Endothelial cell (in vitro differentiated cells): ENCODE measurements at regions not wholly inside any gene's neighbourhood (a gene's known extent, or its start where the extent isn't known, plus 50 kb on each side); places are given as distances from the start of the nearest gene placed in this dataset.

Experiments
- DNase-seq: peaks from one replicate; pipeline ENCODE4 v3.0.0; 2021; ENCODE audit warnings: low spot score
- H3K27ac Mint-ChIP-seq: one replicate; pipeline ENCODE4 v1.8.0; 2021; ENCODE audit warnings: mixed read lengths, inconsistent platforms; ENCODE audit not compliant: unreplicated experiment
- H3K27me3 Mint-ChIP-seq: one replicate; pipeline ENCODE4 v1.8.0; 2021; ENCODE audit warnings: mild to moderate bottlenecking, moderate library complexity, mixed read lengths, inconsistent platforms; ENCODE audit not compliant: unreplicated experiment
- H3K36me3 Mint-ChIP-seq: one replicate; pipeline ENCODE4 v1.8.0; 2021; ENCODE audit warnings: mild to moderate bottlenecking, low read depth, mixed read lengths, inconsistent platforms; ENCODE audit not compliant: unreplicated experiment
- H3K4me1 Mint-ChIP-seq: one replicate; pipeline ENCODE4 v1.8.0; 2021; ENCODE audit warnings: mild to moderate bottlenecking, mixed read lengths, inconsistent platforms; ENCODE audit not compliant: unreplicated experiment
- H3K4me3 Mint-ChIP-seq: one replicate; pipeline ENCODE4 v1.8.0; 2021; ENCODE audit warnings: mild to moderate bottlenecking, mixed read lengths, inconsistent platforms; ENCODE audit not compliant: unreplicated experiment
- H3K9me3 Mint-ChIP-seq: one replicate; pipeline ENCODE4 v1.8.0; 2021; ENCODE audit warnings: mixed read lengths, inconsistent platforms; ENCODE audit not compliant: unreplicated experiment
- TF ChIP-seq, protein P1 (sequence below): fragments of 200-600 bp; sonication (generic); IDR thresholded peaks from one replicate; pipeline ENCODE4 v1.5.0; 2021; ENCODE audit warnings: antibody characterized with exemption; ENCODE audit not compliant: unreplicated experiment

DNA sequence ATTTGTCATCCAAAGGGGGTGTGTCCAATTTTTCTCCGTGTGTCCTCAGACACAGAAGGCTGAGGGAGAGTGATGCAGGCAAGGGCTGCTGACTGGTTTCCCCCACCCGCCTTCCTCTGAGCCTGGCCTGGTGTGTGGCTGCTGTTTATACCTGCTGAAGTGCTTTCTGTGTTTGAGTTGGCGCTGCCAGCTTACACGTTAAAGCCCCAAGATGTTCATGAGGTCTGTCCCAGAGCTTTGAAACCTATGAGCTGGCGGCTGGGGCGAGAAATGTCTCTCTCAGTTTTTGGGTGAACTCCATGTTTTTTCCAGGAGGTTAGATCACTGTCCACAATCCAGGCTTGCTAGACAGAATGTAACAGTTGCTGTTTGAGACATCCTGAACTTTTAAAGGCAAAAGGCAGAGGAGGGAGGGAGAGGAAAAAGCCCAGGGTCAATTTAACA, 69.0 kb upstream of the CCN2 start:
- H3K36me3 Mint-ChIP-seq: no peaks in the 10 kb centered on the region
- no peaks in the 10 kb centered on the region for H3K9me3 Mint-ChIP-seq
- no peaks in the 10 kb centered on the region for H3K27me3 Mint-ChIP-seq
- no peak for DNase-seq
- no peaks in the 10 kb centered on the region for H3K4me1 Mint-ChIP-seq
- H3K4me3 Mint-ChIP-seq: no peak overlapping the region
- no peak overlapping the region for H3K27ac Mint-ChIP-seq
- TF ChIP-seq, protein P1, sequence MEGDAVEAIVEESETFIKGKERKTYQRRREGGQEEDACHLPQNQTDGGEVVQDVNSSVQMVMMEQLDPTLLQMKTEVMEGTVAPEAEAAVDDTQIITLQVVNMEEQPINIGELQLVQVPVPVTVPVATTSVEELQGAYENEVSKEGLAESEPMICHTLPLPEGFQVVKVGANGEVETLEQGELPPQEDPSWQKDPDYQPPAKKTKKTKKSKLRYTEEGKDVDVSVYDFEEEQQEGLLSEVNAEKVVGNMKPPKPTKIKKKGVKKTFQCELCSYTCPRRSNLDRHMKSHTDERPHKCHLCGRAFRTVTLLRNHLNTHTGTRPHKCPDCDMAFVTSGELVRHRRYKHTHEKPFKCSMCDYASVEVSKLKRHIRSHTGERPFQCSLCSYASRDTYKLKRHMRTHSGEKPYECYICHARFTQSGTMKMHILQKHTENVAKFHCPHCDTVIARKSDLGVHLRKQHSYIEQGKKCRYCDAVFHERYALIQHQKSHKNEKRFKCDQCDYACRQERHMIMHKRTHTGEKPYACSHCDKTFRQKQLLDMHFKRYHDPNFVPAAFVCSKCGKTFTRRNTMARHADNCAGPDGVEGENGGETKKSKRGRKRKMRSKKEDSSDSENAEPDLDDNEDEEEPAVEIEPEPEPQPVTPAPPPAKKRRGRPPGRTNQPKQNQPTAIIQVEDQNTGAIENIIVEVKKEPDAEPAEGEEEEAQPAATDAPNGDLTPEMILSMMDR: no peak

DNA sequence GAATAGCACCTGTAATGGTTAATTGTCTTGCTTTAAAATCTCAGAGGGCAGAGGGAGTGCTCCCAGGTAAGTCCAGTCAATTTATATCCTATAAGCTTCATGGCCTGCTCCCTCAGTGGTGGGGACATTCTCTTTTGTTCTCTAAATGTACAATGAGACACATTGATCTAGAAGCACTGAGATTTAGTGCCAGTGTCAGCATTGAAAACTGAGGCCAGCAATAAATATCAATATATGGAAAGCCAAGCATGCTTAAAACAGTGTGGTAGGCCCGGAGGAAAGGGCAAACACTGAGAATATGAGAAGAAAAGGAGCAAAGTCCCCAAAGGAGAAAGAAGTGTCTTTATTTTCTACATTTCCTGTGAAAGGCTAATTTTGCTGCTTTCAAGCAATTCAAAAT, 68.4 kb upstream of the CCN2 start:
- TF ChIP-seq, protein P1: no peak
- no peak for DNase-seq
- Mint-ChIP-seq H3K4me1 (no peaks in the 10 kb centered on the region), H3K27ac (no peak overlapping the region), H3K4me3 (no peak overlapping the region), H3K27me3 (no peaks in the 10 kb centered on the region), H3K36me3 (no peaks in the 10 kb centered on the region), H3K9me3 (no peaks in the 10 kb centered on the region)

DNA sequence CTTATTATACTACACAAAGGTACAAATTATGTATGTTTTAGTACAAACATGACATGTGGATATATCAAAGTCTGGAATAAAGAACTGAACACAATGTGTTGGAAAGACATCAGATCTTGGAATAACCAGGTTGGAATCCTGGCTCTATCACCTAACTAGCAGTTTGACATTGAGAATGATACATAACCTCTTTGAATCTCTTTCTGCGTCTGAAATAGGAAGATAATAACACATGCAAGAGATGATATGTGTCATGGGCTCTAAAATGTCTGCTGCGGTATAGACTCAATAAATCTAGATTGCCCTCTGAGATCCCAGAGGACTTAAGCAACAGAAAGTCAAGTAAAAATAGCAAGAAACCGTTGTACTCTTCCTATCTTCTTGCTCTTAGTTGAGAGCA, 66.8 kb upstream of the CCN2 start:
- H3K27me3 Mint-ChIP-seq: no peaks in the 10 kb centered on the region
- no peak overlapping the region for H3K4me3 Mint-ChIP-seq
- H3K27ac Mint-ChIP-seq: no peak overlapping the region
- H3K9me3 Mint-ChIP-seq: no peaks in the 10 kb centered on the region
- H3K4me1 Mint-ChIP-seq: no peaks in the 10 kb centered on the region
- TF ChIP-seq, protein P1: no peak
- DNase-seq: no peak
- no peaks in the 10 kb centered on the region for H3K36me3 Mint-ChIP-seq

DNA sequence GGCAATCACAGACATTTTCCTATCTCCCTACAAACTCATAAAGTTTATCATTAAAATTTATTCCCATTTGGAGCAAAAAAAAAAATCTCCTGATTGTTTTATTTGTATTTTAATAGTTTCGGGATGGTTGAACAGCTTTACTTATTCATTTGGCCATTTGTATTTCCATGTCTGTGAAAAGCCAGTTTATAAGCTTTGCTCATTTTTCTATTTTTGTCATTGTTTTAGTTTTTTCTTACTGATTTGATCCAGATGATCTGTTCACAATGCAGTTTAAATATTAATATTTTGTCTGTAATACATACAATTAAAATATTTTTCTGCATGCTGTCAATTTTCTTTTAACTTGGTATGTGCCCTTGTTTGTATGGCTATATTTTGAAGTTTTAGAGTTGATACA, 65.2 kb upstream of the CCN2 start:
- no peaks in the 10 kb centered on the region for H3K9me3 Mint-ChIP-seq
- H3K4me1 Mint-ChIP-seq: no peaks in the 10 kb centered on the region
- TF ChIP-seq, protein P1: no peak
- DNase-seq: no peak
- no peak overlapping the region for H3K4me3 Mint-ChIP-seq
- H3K27me3 Mint-ChIP-seq: no peaks in the 10 kb centered on the region
- H3K36me3 Mint-ChIP-seq: no peaks in the 10 kb centered on the region
- H3K27ac Mint-ChIP-seq: no peak overlapping the region

DNA sequence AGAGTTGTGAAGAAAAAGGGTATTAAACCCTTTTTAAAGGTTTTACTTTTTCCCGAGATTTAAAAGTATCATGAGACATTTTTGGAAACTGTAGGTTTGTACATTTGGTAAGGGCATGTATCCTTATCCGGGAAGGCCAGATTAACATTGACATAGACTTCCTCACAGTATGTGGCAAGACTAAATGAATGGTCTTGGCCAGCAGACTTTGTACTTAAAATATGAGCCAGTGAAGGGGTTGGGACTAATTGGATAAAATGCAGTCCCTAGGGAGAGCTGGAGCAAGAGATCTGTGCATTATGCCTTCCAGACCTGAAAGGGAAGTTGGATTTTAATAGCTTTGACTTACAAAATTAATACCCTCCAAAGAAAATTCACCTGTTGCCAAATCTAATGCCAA, 60.4 kb upstream of the CCN2 start:
- no peak for DNase-seq
- Mint-ChIP-seq H3K36me3 (no peaks in the 10 kb centered on the region), H3K9me3 (no peaks in the 10 kb centered on the region), H3K27ac (no peak overlapping the region), H3K4me1 (no peaks in the 10 kb centered on the region), H3K27me3 (no peaks in the 10 kb centered on the region), H3K4me3 (no peak overlapping the region)
- TF ChIP-seq, protein P1: no peak
